ENCODE measurements at regions not wholly inside any gene's neighbourhood (a gene's known extent, or its start where the extent isn't known, plus 50 kb on each side); places are given as distances from the start of the nearest gene placed in this dataset.

GRCh38 chr2:67628892-67629291 lies 231.8 kb downstream of the ETAA1 start:
- TF ChIP-seq CTCF (IDR thresholded peaks at IDR 0.05) = no peak
- TF ChIP-seq POLR2A (IDR thresholded peaks at IDR 0.05) = no peak
- no peak for TF ChIP-seq EP300 (IDR thresholded peaks at IDR 0.05)
- no peak for TF ChIP-seq POLR2AphosphoS5 (IDR thresholded peaks at IDR 0.05)

All from sigmoid colon (tissue), 4 donors.